Calu3 (cell line): ENCODE measurements at regions not wholly inside any gene's neighbourhood (a gene's known extent, or its start where the extent isn't known, plus 50 kb on each side); places are given as distances from the start of the nearest gene placed in this dataset.

Experiments
- BruUV-seq: library from RNA; stranded (reverse); fragments of 400-500 nt; replicated peaks from 2 replicates; lab custom pipeline; 2021; lab: Mats Ljungman, UMichigan
- CTCF ChIA-PET: fragments of 300-600 bp; sonication (Branson Sonifier 250); formaldehyde crosslinking; loops from one replicate; lab custom pipeline; 2022; ENCODE audit warnings: antibody characterized with exemption; lab: Charles Lee
- DNase-seq: peaks from one replicate; pipeline ENCODE4 v3.0.0; 2022
- H3K27ac Mint-ChIP-seq: one replicate; pipeline ENCODE4 v1.8.0; 2022; ENCODE audit warnings: mixed read lengths; ENCODE audit not compliant: unreplicated experiment
- H3K27me3 Mint-ChIP-seq: one replicate; pipeline ENCODE4 v1.8.0; 2022; ENCODE audit warnings: mixed read lengths; ENCODE audit not compliant: unreplicated experiment
- H3K36me3 Mint-ChIP-seq: one replicate; pipeline ENCODE4 v1.8.0; 2022; ENCODE audit warnings: mild to moderate bottlenecking, moderate library complexity, mixed read lengths; ENCODE audit not compliant: insufficient read depth, unreplicated experiment
- H3K4me1 Mint-ChIP-seq: one replicate; pipeline ENCODE4 v1.8.0; 2022; ENCODE audit warnings: mild to moderate bottlenecking, low read depth, mixed read lengths; ENCODE audit not compliant: unreplicated experiment
- H3K4me3 Mint-ChIP-seq: one replicate; pipeline ENCODE4 v1.8.0; 2022; ENCODE audit warnings: mild to moderate bottlenecking, low read depth, moderate library complexity, mixed read lengths; ENCODE audit not compliant: unreplicated experiment
- H3K9me3 Mint-ChIP-seq: one replicate; pipeline ENCODE4 v1.8.0; 2022; ENCODE audit warnings: low read depth, mixed read lengths; ENCODE audit not compliant: unreplicated experiment
- CTCF ChIP-seq: fragments of 200-600 bp; IDR thresholded peaks from one replicate; pipeline ENCODE4 v1.8.0; 2022; ENCODE audit warnings: antibody characterized with exemption; ENCODE audit not compliant: unreplicated experiment
- intact Hi-C: fragments of 100-400 bp; cut with micrococcal nuclease; formaldehyde crosslinking; loops from one replicate; pipeline ENCODE4 v1.10.0; 2022; ENCODE audit not compliant: unreplicated experiment

DNA sequence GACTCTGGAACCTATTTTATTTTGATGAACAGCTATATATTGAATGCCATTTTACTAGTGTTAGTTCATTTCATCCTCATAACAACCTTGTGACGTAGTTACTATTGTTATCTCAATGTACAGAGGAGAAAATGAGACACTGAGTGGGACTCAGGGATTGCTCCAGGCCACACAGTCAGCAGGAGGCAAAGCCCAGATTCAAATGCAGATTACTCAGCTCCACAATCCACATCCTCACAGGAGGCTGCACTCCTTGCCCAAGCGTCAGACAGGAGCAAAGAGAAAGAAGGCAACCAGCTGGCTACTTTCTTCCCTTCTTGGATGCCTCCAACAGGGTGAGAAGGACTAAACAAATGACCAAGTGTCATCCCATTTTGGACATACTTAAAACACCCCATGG is 92.0 kb upstream of the CCDC54 start:
- intact Hi-C loops = no loop called here
- no peak for DNase-seq
- H3K4me3 Mint-ChIP-seq = no peak overlapping the region
- H3K36me3 Mint-ChIP-seq = no peaks in the 10 kb centered on the region
- TF ChIP-seq CTCF = no peak
- H3K27me3 Mint-ChIP-seq = no peaks in the 10 kb centered on the region
- no TSS peak for BruUV-seq
- H3K27ac Mint-ChIP-seq = no peak overlapping the region
- peaks cover 26% of the 10 kb centered on the region for H3K4me1 Mint-ChIP-seq
- CTCF ChIA-PET = interaction anchor here (0.8 kb wide), 1 partner anchor 87 kb away, joined by 4 read pairs; no protein-coding TSS in a partner anchor
- no peaks in the 10 kb centered on the region for H3K9me3 Mint-ChIP-seq

DNA sequence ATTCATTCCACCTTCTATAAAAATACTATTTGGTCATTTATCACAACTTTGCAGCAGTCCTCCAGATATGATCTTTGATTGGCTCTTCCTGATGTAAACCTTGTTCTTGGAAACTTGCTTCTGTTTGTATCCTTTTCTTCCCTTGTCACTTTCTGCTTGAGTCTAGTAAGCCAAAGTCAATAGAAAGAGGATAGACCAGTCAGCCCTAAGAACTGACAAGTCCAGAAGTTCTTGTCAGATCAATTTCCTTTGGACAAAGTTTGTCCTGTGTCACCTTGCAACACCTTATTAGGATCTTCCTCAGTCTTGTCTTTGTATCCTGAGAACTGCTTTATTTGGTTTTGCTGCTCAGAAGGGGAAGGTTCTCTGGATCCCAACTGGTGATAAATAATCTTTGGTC is 87.9 kb upstream of the CCDC54 start:
- Mint-ChIP-seq H3K36me3 (no peaks in the 10 kb centered on the region), H3K4me3 (no peak overlapping the region), H3K27me3 (no peaks in the 10 kb centered on the region), H3K27ac (no peak overlapping the region), H3K4me1 (peaks cover 9% of the 10 kb centered on the region), H3K9me3 (no peaks in the 10 kb centered on the region)
- BruUV-seq = no TSS peak
- CTCF ChIA-PET = no interaction called here
- TF ChIP-seq CTCF = no peak
- no peak for DNase-seq
- intact Hi-C loops = no loop called here

GRCh38 chr3:107294117-107294516 is 83.1 kb upstream of the CCDC54 start:
- Mint-ChIP-seq H3K4me3 (no peak overlapping the region), H3K4me1 (peaks cover 8% of the 10 kb centered on the region), H3K27me3 (no peaks in the 10 kb centered on the region), H3K27ac (no peak overlapping the region), H3K9me3 (peaks cover 6% of the 10 kb centered on the region), H3K36me3 (no peaks in the 10 kb centered on the region)
- intact Hi-C loops = no loop called here
- no TSS peak for BruUV-seq
- CTCF ChIA-PET = no interaction called here
- no peak for DNase-seq
- no peak for TF ChIP-seq CTCF

DNA sequence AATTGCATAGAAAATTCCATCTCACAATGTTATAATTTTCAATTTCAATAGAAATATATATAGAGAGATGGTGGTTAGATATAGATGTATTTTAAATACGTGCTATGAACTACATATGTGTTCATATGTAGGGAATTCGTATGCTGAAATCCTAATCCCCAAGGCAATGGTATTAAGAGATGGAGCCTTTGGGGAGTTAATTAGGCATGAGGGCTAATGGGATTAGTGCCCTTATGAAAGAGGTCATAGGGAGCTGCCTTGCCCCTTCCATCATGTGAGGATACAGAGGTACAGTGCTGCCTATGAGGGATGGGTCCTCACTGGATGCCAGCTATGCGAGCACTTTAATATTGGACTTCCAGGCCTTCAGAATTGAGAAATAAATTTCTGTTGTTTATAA is 79.6 kb upstream of the CCDC54 start:
- CTCF ChIA-PET = no interaction called here
- Mint-ChIP-seq H3K36me3 (no peaks in the 10 kb centered on the region), H3K9me3 (peaks cover 6% of the 10 kb centered on the region), H3K27me3 (no peaks in the 10 kb centered on the region), H3K4me1 (no peaks in the 10 kb centered on the region), H3K27ac (no peak overlapping the region), H3K4me3 (no peak overlapping the region)
- no peak for TF ChIP-seq CTCF
- BruUV-seq = no TSS peak
- DNase-seq = no peak
- intact Hi-C loops = no loop called here

- DNase-seq = no peak
- CTCF ChIA-PET = no interaction called here
- TF ChIP-seq CTCF = no peak
- H3K27ac Mint-ChIP-seq = no peak overlapping the region
- H3K4me1 Mint-ChIP-seq = no peaks in the 10 kb centered on the region
- intact Hi-C loops = no loop called here
- BruUV-seq = no TSS peak
- no peaks in the 10 kb centered on the region for H3K36me3 Mint-ChIP-seq
- no peaks in the 10 kb centered on the region for H3K9me3 Mint-ChIP-seq
- no peak overlapping the region for H3K4me3 Mint-ChIP-seq
- H3K27me3 Mint-ChIP-seq = no peaks in the 10 kb centered on the region
Measured at GRCh38 chr3:107307205-107307604, 70.0 kb upstream of the CCDC54 start.
